Mucosa of descending colon (tissue), 3 donors: ENCODE measurements at regions not wholly inside any gene's neighbourhood (a gene's known extent, or its start where the extent isn't known, plus 50 kb on each side); places are given as distances from the start of the nearest gene placed in this dataset.
"Not testable (repeated sequence)": the region's sequence is repeated elsewhere in the genome, so short reads cannot be mapped to it uniquely, and the experiment has no call there.

Experiments used
- ATAC-seq: fragments of 200-7000 bp; cut with Tn5 transposase; one replicate; pipeline ENCODE4 v1.9.1; 2020; ENCODE audit warnings: mild to moderate bottlenecking, moderate library complexity
- DNase-seq, 3 donors: peaks; one replicate each; pipeline ENCODE4 v3.0.0-alpha.2; 2020
- H3K36me3 ChIP-seq: fragments of 200-600 bp; one replicate; pipeline ENCODE4 v1.8.0; 2021; ENCODE audit warnings: low read depth, mild to moderate bottlenecking
- H3K4me1 ChIP-seq: fragments of 200-600 bp; one replicate; pipeline ENCODE4 v1.8.0; 2021; ENCODE audit warnings: low read depth, mild to moderate bottlenecking
- H3K4me3 ChIP-seq: fragments of 200-600 bp; one replicate; pipeline ENCODE4 v1.8.0; 2021; ENCODE audit warnings: mild to moderate bottlenecking
- H3K9me3 ChIP-seq: fragments of 200-600 bp; one replicate; pipeline ENCODE4 v1.8.0; 2021; ENCODE audit warnings: mild to moderate bottlenecking
- intact Hi-C, 2 donors: fragments of 100-400 bp; cut with DNase I in 1 of 2; cut with micrococcal nuclease in 1 of 2; formaldehyde crosslinking; loops; one replicate each; pipeline versions ENCODE4 v1.11.0 to v1.11.1; 2022; cut with DNase I, micrococcal nuclease
- TF ChIP-seq, protein P1 (sequence below): fragments of 200-600 bp; IDR thresholded peaks from one replicate; pipeline ENCODE4 v1.8.0; 2022; ENCODE audit warnings: antibody characterized with exemption, mild to moderate bottlenecking
- donor health status: DM: no; HTN: no; CAD: no; lungs with moderate emphysema.
- donor health status: DM: no; HTN: no; CAD: no.
- donor health status: DM: no; HTN: yes; CAD: no.

- Histone ChIP-seq H3K4me3 (no peak overlapping the region), H3K9me3 (no peaks in the 10 kb centered on the region), H3K36me3 (no peaks in the 10 kb centered on the region), H3K4me1 (peaks cover 20% of the 10 kb centered on the region)
- TF ChIP-seq, protein P1, sequence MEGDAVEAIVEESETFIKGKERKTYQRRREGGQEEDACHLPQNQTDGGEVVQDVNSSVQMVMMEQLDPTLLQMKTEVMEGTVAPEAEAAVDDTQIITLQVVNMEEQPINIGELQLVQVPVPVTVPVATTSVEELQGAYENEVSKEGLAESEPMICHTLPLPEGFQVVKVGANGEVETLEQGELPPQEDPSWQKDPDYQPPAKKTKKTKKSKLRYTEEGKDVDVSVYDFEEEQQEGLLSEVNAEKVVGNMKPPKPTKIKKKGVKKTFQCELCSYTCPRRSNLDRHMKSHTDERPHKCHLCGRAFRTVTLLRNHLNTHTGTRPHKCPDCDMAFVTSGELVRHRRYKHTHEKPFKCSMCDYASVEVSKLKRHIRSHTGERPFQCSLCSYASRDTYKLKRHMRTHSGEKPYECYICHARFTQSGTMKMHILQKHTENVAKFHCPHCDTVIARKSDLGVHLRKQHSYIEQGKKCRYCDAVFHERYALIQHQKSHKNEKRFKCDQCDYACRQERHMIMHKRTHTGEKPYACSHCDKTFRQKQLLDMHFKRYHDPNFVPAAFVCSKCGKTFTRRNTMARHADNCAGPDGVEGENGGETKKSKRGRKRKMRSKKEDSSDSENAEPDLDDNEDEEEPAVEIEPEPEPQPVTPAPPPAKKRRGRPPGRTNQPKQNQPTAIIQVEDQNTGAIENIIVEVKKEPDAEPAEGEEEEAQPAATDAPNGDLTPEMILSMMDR: peak; percentile 31
- intact Hi-C loops: no loop called here
- DNase-seq (peak in 2 of 3 donors; percentile 72 to 87), ATAC-seq (peak; percentile 97)
Observed at GRCh38 chr4:92012899-92013867, 290.6 kb upstream of the GRID2 start.

DNA sequence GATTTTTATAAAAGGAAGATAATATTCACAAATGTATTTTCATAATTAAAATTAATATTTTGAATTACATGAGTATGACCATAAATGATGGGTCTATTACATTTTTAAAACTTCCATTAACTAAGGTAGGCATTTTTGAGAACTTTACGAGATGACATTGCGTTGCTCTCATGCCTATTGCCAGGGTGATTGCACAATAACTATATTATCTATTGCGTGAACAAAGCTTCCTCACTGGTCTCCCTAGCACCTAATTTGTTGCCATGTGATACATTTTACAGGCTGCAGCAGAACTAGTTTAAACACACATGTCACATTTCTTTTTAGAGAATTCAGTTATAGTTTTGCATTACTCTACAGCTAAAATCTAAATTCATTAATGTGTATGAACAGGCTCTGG is 289.7 kb upstream of the GRID2 start:
- Histone ChIP-seq H3K4me3 (no peak overlapping the region), H3K4me1 (peaks cover 20% of the 10 kb centered on the region), H3K9me3 (no peaks in the 10 kb centered on the region), H3K36me3 (no peaks in the 10 kb centered on the region)
- DNase-seq (peak in 1 of 3 donors; percentile 34), ATAC-seq (peak; percentile 86)
- TF ChIP-seq, protein P1: no peak
- intact Hi-C loops: no loop called here

- Histone ChIP-seq H3K36me3 (no peaks in the 10 kb centered on the region), H3K4me3 (no peak overlapping the region), H3K4me1 (no peaks in the 10 kb centered on the region), H3K9me3 (no peaks in the 10 kb centered on the region)
- DNase-seq: no peak
- intact Hi-C loops: no loop called here
- ATAC-seq: no peak
- TF ChIP-seq, protein P1: no peak
Observed at GRCh38 chr4:92021203-92021602, 282.6 kb upstream of the GRID2 start.

GRCh38 chr4:92021788-92022187 is 282.0 kb upstream of the GRID2 start:
- intact Hi-C loops: no loop called here
- TF ChIP-seq, protein P1: no peak
- Histone ChIP-seq H3K9me3 (no peaks in the 10 kb centered on the region), H3K36me3 (no peaks in the 10 kb centered on the region), H3K4me3 (no peak overlapping the region), H3K4me1 (no peaks in the 10 kb centered on the region)
- no peak for ATAC-seq
- no peak for DNase-seq

- H3K9me3 ChIP-seq, H3K36me3 ChIP-seq, H3K4me1 ChIP-seq, ATAC-seq, H3K4me3 ChIP-seq, intact Hi-C loops: not testable (repeated sequence)
- DNase-seq: peak in 1 of 3 donors; percentile 51
Observed at GRCh38 chr4:92028830-92029229, 274.9 kb upstream of the GRID2 start.

GRCh38 chr4:92031825-92032224 is 271.9 kb upstream of the GRID2 start:
- Histone ChIP-seq H3K4me3 (no peak overlapping the region), H3K4me1 (no peaks in the 10 kb centered on the region), H3K36me3 (no peaks in the 10 kb centered on the region), H3K9me3 (no peaks in the 10 kb centered on the region)
- intact Hi-C loops: no loop called here
- DNase-seq (peak in 1 of 3 donors; percentile 57), ATAC-seq (peak; percentile 16)
- TF ChIP-seq, protein P1: no peak
